DND-41 (cell line): ENCODE measurements at regions not wholly inside any gene's neighbourhood (a gene's known extent, or its start where the extent isn't known, plus 50 kb on each side); places are given as distances from the start of the nearest gene placed in this dataset.

Experiments used
- ATAC-seq: fragments of 200-7000 bp; cut with Tn5 transposase; 3 replicates; pipeline ENCODE4 v1.9.1; 2021; ENCODE audit warnings: low read depth; ENCODE audit not compliant: insufficient read depth
- DNase-seq: peaks from one replicate; pipeline ENCODE4 v3.0.0-alpha.2; 2020
- H2AFZ ChIP-seq: 2 replicates; pipeline ENCODE4 v1.6.0; 2012; ENCODE audit warnings: low read depth, low read length
- H3K27ac ChIP-seq: 2 replicates; pipeline ENCODE4 v1.5.1; 2012; ENCODE audit warnings: low read length, inconsistent platforms
- H3K27me3 ChIP-seq: fragments of 200-600 bp; sonication (generic); 2 replicates; pipeline ENCODE4 v1.6.0; 2012; ENCODE audit warnings: low read length, mild to moderate bottlenecking, inconsistent platforms; ENCODE audit not compliant: insufficient read depth, poor library complexity
- H3K36me3 ChIP-seq: 2 replicates; pipeline ENCODE4 v1.5.1; 2012; ENCODE audit warnings: low read length, inconsistent platforms; ENCODE audit not compliant: insufficient read depth
- H3K4me1 ChIP-seq: 2 replicates; pipeline ENCODE4 v1.5.1; 2012; ENCODE audit warnings: mild to moderate bottlenecking, low read length; ENCODE audit not compliant: insufficient read depth
- H3K4me2 ChIP-seq: 2 replicates; pipeline ENCODE4 v1.6.0; 2012; ENCODE audit warnings: mild to moderate bottlenecking, moderate library complexity, low read length, inconsistent platforms; ENCODE audit not compliant: insufficient read depth
- H3K4me3 ChIP-seq, 2 experiments: fragments of 200-600 bp in 1 of 2; shearing (Covaris generic) in 1 of 2; 2 replicates each; pipeline ENCODE4 v1.5.1; 2012 to 2016; ENCODE audit warnings: inconsistent platforms in 2 of 2, low read length in 2 of 2, mild to moderate bottlenecking in 2 of 2, low read depth in 1 of 2, moderate library complexity in 1 of 2
- H3K79me2 ChIP-seq: 2 replicates; pipeline ENCODE4 v1.6.0; 2012; ENCODE audit warnings: low read length, inconsistent platforms; ENCODE audit not compliant: insufficient read depth
- H3K9ac ChIP-seq: 2 replicates; pipeline ENCODE4 v1.6.0; 2012; ENCODE audit warnings: low read depth, mild to moderate bottlenecking, inconsistent platforms, low read length, moderate library complexity
- H3K9me3 ChIP-seq: 2 replicates; pipeline ENCODE4 v1.5.1; 2012; ENCODE audit warnings: low read length, moderate library complexity, mild to moderate bottlenecking, inconsistent platforms; ENCODE audit not compliant: insufficient read depth, severe bottlenecking
- H4K20me1 ChIP-seq: 2 replicates; pipeline ENCODE4 v1.6.0; 2012; ENCODE audit warnings: low read length; ENCODE audit not compliant: insufficient read depth
- CTCF ChIP-seq: IDR thresholded peaks from 2 replicates; pipeline ENCODE4 v1.5.1; 2012; ENCODE audit warnings: borderline replicate concordance, low read length, moderate library complexity, mild to moderate bottlenecking; ENCODE audit not compliant: poor library complexity, severe bottlenecking; ENCODE audit errors: extremely low read depth
- EZH2 ChIP-seq: IDR thresholded peaks from 3 replicates; pipeline ENCODE4 v1.6.1; 2012; ENCODE audit warnings: borderline replicate concordance, low read depth, mild to moderate bottlenecking, moderate library complexity, low read length, inconsistent platforms; ENCODE audit not compliant: severe bottlenecking

GRCh38 chr4:84035568-84035967 lies 463.5 kb downstream of the NKX6-1 start:
- ATAC-seq (no peak), DNase-seq (no peak)
- Histone ChIP-seq H3K9me3 (no peaks in the 10 kb centered on the region), H3K27ac (no peak overlapping the region), H3K36me3 (no peaks in the 10 kb centered on the region), H3K79me2 (no peaks in the 10 kb centered on the region), H3K4me2 (no peak overlapping the region), H4K20me1 (no peaks in the 10 kb centered on the region), H3K9ac (no peak overlapping the region), H3K4me1 (no peaks in the 10 kb centered on the region), H3K4me3 (no peak overlapping the region), H2AFZ (no peak overlapping the region), H3K27me3 (no peaks in the 10 kb centered on the region)
- TF ChIP-seq CTCF (no peak), EZH2 (no peak)

GRCh38 chr4:84032372-84032771 lies 466.7 kb downstream of the NKX6-1 start:
- no peak overlapping the region for H2AFZ ChIP-seq
- no peaks in the 10 kb centered on the region for H3K27me3 ChIP-seq
- no peak overlapping the region for H3K27ac ChIP-seq
- DNase-seq, result no peak
- no peaks in the 10 kb centered on the region for H3K9me3 ChIP-seq
- no peaks in the 10 kb centered on the region for H3K4me1 ChIP-seq
- no peaks in the 10 kb centered on the region for H3K79me2 ChIP-seq
- H3K9ac ChIP-seq, result no peak overlapping the region
- H3K36me3 ChIP-seq, result no peaks in the 10 kb centered on the region
- H3K4me3 ChIP-seq, result no peak overlapping the region
- H3K4me2 ChIP-seq, result no peak overlapping the region
- H4K20me1 ChIP-seq, result no peaks in the 10 kb centered on the region
- TF ChIP-seq EZH2, result no peak
- no peak for TF ChIP-seq CTCF
- ATAC-seq, result no peak

- H3K4me1 ChIP-seq, result no peaks in the 10 kb centered on the region
- no peak overlapping the region for H3K27ac ChIP-seq
- no peaks in the 10 kb centered on the region for H3K27me3 ChIP-seq
- no peaks in the 10 kb centered on the region for H3K36me3 ChIP-seq
- H3K9me3 ChIP-seq, result no peaks in the 10 kb centered on the region
- H4K20me1 ChIP-seq, result no peaks in the 10 kb centered on the region
- no peak for TF ChIP-seq CTCF
- TF ChIP-seq EZH2, result no peak
- no peaks in the 10 kb centered on the region for H3K79me2 ChIP-seq
- no peak overlapping the region for H3K4me2 ChIP-seq
- no peak for DNase-seq
- H2AFZ ChIP-seq, result no peak overlapping the region
- no peak overlapping the region for H3K4me3 ChIP-seq
- ATAC-seq, result no peak
- no peak overlapping the region for H3K9ac ChIP-seq
These were observed 467.7 kb downstream of the NKX6-1 start for GRCh38 chr4:84031401-84031800.

- no peak overlapping the region for H2AFZ ChIP-seq
- H3K36me3 ChIP-seq, result no peaks in the 10 kb centered on the region
- H3K4me1 ChIP-seq, result no peaks in the 10 kb centered on the region
- H3K4me3 ChIP-seq, result no peak overlapping the region
- no peak overlapping the region for H3K27ac ChIP-seq
- H3K79me2 ChIP-seq, result no peaks in the 10 kb centered on the region
- H3K9me3 ChIP-seq, result no peaks in the 10 kb centered on the region
- no peaks in the 10 kb centered on the region for H4K20me1 ChIP-seq
- H3K4me2 ChIP-seq, result no peak overlapping the region
- ATAC-seq (no peak), DNase-seq (no peak)
- no peaks in the 10 kb centered on the region for H3K27me3 ChIP-seq
- TF ChIP-seq CTCF (no peak), EZH2 (no peak)
- no peak overlapping the region for H3K9ac ChIP-seq
These were observed 470.8 kb downstream of the NKX6-1 start for GRCh38 chr4:84028340-84028739.
